HG02840 (cell line): ENCODE measurements at regions not wholly inside any gene's neighbourhood (a gene's known extent, or its start where the extent isn't known, plus 50 kb on each side); places are given as distances from the start of the nearest gene placed in this dataset.
"Not testable (repeated sequence)": the region's sequence is repeated elsewhere in the genome, so short reads cannot be mapped to it uniquely, and the experiment has no call there.

Experiments
- ATAC-seq: cut with Tn5 transposase; IDR thresholded peaks from one replicate; pipeline ENCODE4 v1.9.1; 2021; ENCODE audit warnings: mild to moderate bottlenecking, moderate library complexity, moderate number of reproducible peaks; ENCODE audit not compliant: unreplicated experiment, low FRiP score

GRCh38 chr13:50376895-50377575 is 361.8 kb downstream of the KCNRG start:
- ATAC-seq, result no peak

GRCh38 chr13:50377726-50378270 is 362.6 kb downstream of the KCNRG start:
- ATAC-seq, result no peak

GRCh38 chr13:50378509-50379044 is 363.3 kb downstream of the KCNRG start:
- ATAC-seq, result no peak

- ATAC-seq, result no peak
Observed at GRCh38 chr13:50379584-50379983, 364.3 kb downstream of the KCNRG start.

- no peak for ATAC-seq
Observed at GRCh38 chr13:50380905-50381304, 365.7 kb downstream of the KCNRG start.

GRCh38 chr13:50382511-50382910 is 367.3 kb downstream of the KCNRG start:
- no peak for ATAC-seq

- no peak for ATAC-seq
Observed at GRCh38 chr13:50382951-50383350, 367.7 kb downstream of the KCNRG start.

- no peak for ATAC-seq
Observed at GRCh38 chr13:50384724-50385123, 369.5 kb downstream of the KCNRG start.

- ATAC-seq, result no peak
Observed at GRCh38 chr13:50386541-50387050, 371.4 kb downstream of the KCNRG start.

- ATAC-seq, result no peak
Observed at GRCh38 chr13:50387051-50387581, 371.9 kb downstream of the KCNRG start.

GRCh38 chr13:50388481-50388880 is 373.2 kb downstream of the KCNRG start:
- ATAC-seq, result no peak

- no peak for ATAC-seq
Observed at GRCh38 chr13:50389726-50390125, 374.5 kb downstream of the KCNRG start.

- ATAC-seq, result no peak
Observed at GRCh38 chr13:50390503-50391248, 375.4 kb downstream of the KCNRG start.

- ATAC-seq, result no peak
Observed at GRCh38 chr13:50392977-50393376, 377.7 kb downstream of the KCNRG start.

- ATAC-seq, result no peak
Observed at GRCh38 chr13:50393628-50394027, 378.4 kb downstream of the KCNRG start.

- no peak for ATAC-seq
Observed at GRCh38 chr13:50396001-50396400, 380.8 kb downstream of the KCNRG start.

- not testable (repeated sequence) for ATAC-seq
Observed at GRCh38 chr13:50396618-50397017, 381.4 kb downstream of the KCNRG start.

GRCh38 chr13:50400035-50400726 is 384.9 kb downstream of the KCNRG start:
- ATAC-seq, result no peak

GRCh38 chr13:50401049-50401505 is 385.8 kb downstream of the KCNRG start:
- no peak for ATAC-seq

- no peak for ATAC-seq
Observed at GRCh38 chr13:50401721-50402465, 386.6 kb downstream of the KCNRG start.
